Mesendoderm (in vitro differentiated cells): ENCODE measurements at regions not wholly inside any gene's neighbourhood (a gene's known extent, or its start where the extent isn't known, plus 50 kb on each side); places are given as distances from the start of the nearest gene placed in this dataset.

Source experiments
- DNase-seq: peaks from one replicate; pipeline ENCODE4 v3.0.0; 2013
- H2AK5ac ChIP-seq: 2 replicates; pipeline ENCODE4 v1.6.1; 2013; ENCODE audit warnings: low read length, inconsistent platforms
- H2BK120ac ChIP-seq: 2 replicates; pipeline ENCODE4 v1.6.1; 2013; ENCODE audit warnings: low read depth, mild to moderate bottlenecking, low read length, moderate library complexity, mixed read lengths
- H2BK15ac ChIP-seq: replicated peaks from 2 replicates; pipeline ENCODE4 v1.6.1; 2013; ENCODE audit warnings: low read depth, mild to moderate bottlenecking, moderate library complexity
- H2BK5ac ChIP-seq: 2 replicates; pipeline ENCODE4 v1.6.1; 2013; ENCODE audit warnings: low read length, inconsistent platforms
- H3K18ac ChIP-seq: 2 replicates; pipeline ENCODE4 v1.6.1; 2013; ENCODE audit warnings: mild to moderate bottlenecking, low read length, mixed read lengths
- H3K23ac ChIP-seq: one replicate; pipeline ENCODE4 v1.6.1; 2013; ENCODE audit warnings: low read length
- H3K27ac ChIP-seq: 2 replicates; pipeline ENCODE4 v1.5.1; 2013; ENCODE audit warnings: low read depth, mild to moderate bottlenecking, inconsistent platforms, low read length, moderate library complexity
- H3K27me3 ChIP-seq: 2 replicates; pipeline ENCODE4 v1.6.1; 2013; ENCODE audit warnings: low read length, control low read depth, mild to moderate bottlenecking, inconsistent platforms; ENCODE audit not compliant: insufficient read depth, poor library complexity
- H3K36me3 ChIP-seq: 2 replicates; pipeline ENCODE4 v1.6.1; 2013; ENCODE audit warnings: low read length, inconsistent platforms; ENCODE audit not compliant: control insufficient read depth, insufficient read depth
- H3K4ac ChIP-seq: one replicate; pipeline ENCODE4 v1.6.1; 2013; ENCODE audit warnings: low read depth, mild to moderate bottlenecking, low read length, moderate library complexity
- H3K4me1 ChIP-seq: 2 replicates; pipeline ENCODE4 v1.6.1; 2013; ENCODE audit warnings: low read depth, low read length, inconsistent platforms; ENCODE audit not compliant: control insufficient read depth
- H3K4me2 ChIP-seq: 2 replicates; pipeline ENCODE4 v1.6.1; 2013; ENCODE audit warnings: low read length
- H3K4me3 ChIP-seq: 2 replicates; pipeline ENCODE4 v1.5.1; 2013; ENCODE audit warnings: mild to moderate bottlenecking, low read length
- H3K56ac ChIP-seq: one replicate; pipeline ENCODE4 v1.6.1; 2013; ENCODE audit warnings: low read length
- H3K79me1 ChIP-seq: 2 replicates; pipeline ENCODE4 v1.6.1; 2013; ENCODE audit warnings: low read length, inconsistent platforms
- H3K79me2 ChIP-seq: 2 replicates; pipeline ENCODE4 v1.6.1; 2013; ENCODE audit warnings: mild to moderate bottlenecking, low read length; ENCODE audit not compliant: control insufficient read depth, insufficient read depth
- H3K9ac ChIP-seq: 2 replicates; pipeline ENCODE4 v1.6.1; 2013; ENCODE audit warnings: low read length, inconsistent platforms
- H4K5ac ChIP-seq: one replicate; pipeline ENCODE4 v1.6.1; 2013; ENCODE audit warnings: low read length
- H4K8ac ChIP-seq: one replicate; pipeline ENCODE4 v1.6.1; 2013; ENCODE audit warnings: low read depth, mild to moderate bottlenecking, control low read depth, low read length, moderate library complexity
- WGBS: extraction: QIAGEN DNeasy Blood & Tissue Kit; methylation state at CpG from one replicate; pipeline ENCODE4 v1.1.7; 2013; ENCODE audit warnings: low lambda C conversion rate, missing lambda C conversion rate; ENCODE audit not compliant: insufficient coverage; ENCODE audit errors: extremely low coverage; 5-methylcytosine and 5-hydroxymethylcytosine counted together

- WGBS = no CpG with 5 or more reads among the region's 1 CpG
- H3K4me2 ChIP-seq = no peak overlapping the region
- H3K23ac ChIP-seq = no peak overlapping the region
- H3K4ac ChIP-seq = no peak overlapping the region
- H3K27ac ChIP-seq = no peak overlapping the region
- no peaks in the 10 kb centered on the region for H3K27me3 ChIP-seq
- H4K8ac ChIP-seq = no peak overlapping the region
- no peaks in the 10 kb centered on the region for H3K79me2 ChIP-seq
- H3K79me1 ChIP-seq = no peaks in the 10 kb centered on the region
- H2AK5ac ChIP-seq = no peak overlapping the region
- DNase-seq = no peak
- no peak overlapping the region for H3K56ac ChIP-seq
- H3K4me1 ChIP-seq = no peaks in the 10 kb centered on the region
- no peak overlapping the region for H2BK15ac ChIP-seq
- no peak overlapping the region for H2BK5ac ChIP-seq
- no peak overlapping the region for H3K9ac ChIP-seq
- no peak overlapping the region for H3K4me3 ChIP-seq
- H4K5ac ChIP-seq = no peak overlapping the region
- no peak overlapping the region for H3K18ac ChIP-seq
- no peak overlapping the region for H2BK120ac ChIP-seq
- H3K36me3 ChIP-seq = no peaks in the 10 kb centered on the region
Observed at GRCh38 chr13:69571606-69572323, 535.9 kb upstream of the ATXN8OS start.

- Histone ChIP-seq H2AK5ac (no peak overlapping the region), H3K4me2 (no peak overlapping the region), H3K23ac (no peak overlapping the region), H3K9ac (no peak overlapping the region), H3K27me3 (no peaks in the 10 kb centered on the region), H3K27ac (no peak overlapping the region), H3K4me1 (no peaks in the 10 kb centered on the region), H3K36me3 (no peaks in the 10 kb centered on the region), H2BK5ac (no peak overlapping the region), H2BK15ac (no peak overlapping the region), H4K8ac (no peak overlapping the region), H3K4me3 (no peak overlapping the region), H3K79me1 (no peaks in the 10 kb centered on the region), H3K18ac (no peak overlapping the region), H3K79me2 (no peaks in the 10 kb centered on the region), H3K4ac (no peak overlapping the region), H3K56ac (no peak overlapping the region), H2BK120ac (no peak overlapping the region), H4K5ac (no peak overlapping the region)
- WGBS = no CpG with 5 or more reads among the region's 2 CpGs
- no peak for DNase-seq
Observed at GRCh38 chr13:69567514-69567913, 540.1 kb upstream of the ATXN8OS start.

- no peaks in the 10 kb centered on the region for H3K4me1 ChIP-seq
- no peak overlapping the region for H3K9ac ChIP-seq
- no peak overlapping the region for H3K4me3 ChIP-seq
- no peak overlapping the region for H2BK120ac ChIP-seq
- H3K79me1 ChIP-seq = no peaks in the 10 kb centered on the region
- H3K79me2 ChIP-seq = no peaks in the 10 kb centered on the region
- H3K27me3 ChIP-seq = no peaks in the 10 kb centered on the region
- H4K5ac ChIP-seq = no peak overlapping the region
- H3K27ac ChIP-seq = no peak overlapping the region
- no peak for DNase-seq
- no peak overlapping the region for H2AK5ac ChIP-seq
- no peak overlapping the region for H2BK5ac ChIP-seq
- WGBS = no CpG with 5 or more reads among the region's 6 CpGs
- no peak overlapping the region for H3K4me2 ChIP-seq
- H3K23ac ChIP-seq = no peak overlapping the region
- H2BK15ac ChIP-seq = no peak overlapping the region
- no peak overlapping the region for H4K8ac ChIP-seq
- H3K56ac ChIP-seq = no peak overlapping the region
- no peak overlapping the region for H3K4ac ChIP-seq
- no peak overlapping the region for H3K18ac ChIP-seq
- no peaks in the 10 kb centered on the region for H3K36me3 ChIP-seq
Observed at GRCh38 chr13:69566104-69566716, 541.4 kb upstream of the ATXN8OS start.

- Histone ChIP-seq H3K4me3 (no peak overlapping the region), H3K79me2 (no peaks in the 10 kb centered on the region), H3K18ac (no peak overlapping the region), H3K36me3 (no peaks in the 10 kb centered on the region), H3K4me2 (no peak overlapping the region), H3K27me3 (no peaks in the 10 kb centered on the region), H2BK120ac (no peak overlapping the region), H3K23ac (no peak overlapping the region), H2AK5ac (no peak overlapping the region), H3K4ac (no peak overlapping the region), H4K8ac (no peak overlapping the region), H3K4me1 (no peaks in the 10 kb centered on the region), H3K27ac (no peak overlapping the region), H3K79me1 (no peaks in the 10 kb centered on the region), H2BK15ac (no peak overlapping the region), H3K56ac (no peak overlapping the region), H4K5ac (no peak overlapping the region), H2BK5ac (no peak overlapping the region), H3K9ac (no peak overlapping the region)
- WGBS = no CpG with 5 or more reads among the region's 4 CpGs
- peak; percentile 78 for DNase-seq
Observed at GRCh38 chr13:69565334-69565733, 542.3 kb upstream of the ATXN8OS start.

- Histone ChIP-seq H4K8ac (no peak overlapping the region), H3K4me1 (no peaks in the 10 kb centered on the region), H3K79me1 (no peaks in the 10 kb centered on the region), H2BK5ac (no peak overlapping the region), H3K27me3 (no peaks in the 10 kb centered on the region), H3K4me3 (no peak overlapping the region), H3K56ac (no peak overlapping the region), H2AK5ac (no peak overlapping the region), H3K36me3 (no peaks in the 10 kb centered on the region), H3K79me2 (no peaks in the 10 kb centered on the region), H2BK120ac (no peak overlapping the region), H3K4ac (no peak overlapping the region), H3K23ac (no peak overlapping the region), H4K5ac (no peak overlapping the region), H2BK15ac (no peak overlapping the region), H3K27ac (no peak overlapping the region), H3K18ac (no peak overlapping the region), H3K4me2 (no peak overlapping the region), H3K9ac (no peak overlapping the region)
- DNase-seq = peak; percentile 11
- no CpG with 5 or more reads among the region's 5 CpGs for WGBS
Observed at GRCh38 chr13:69556540-69557196, 551.0 kb upstream of the ATXN8OS start.
